ENCODE measurements at regions not wholly inside any gene's neighbourhood (a gene's known extent, or its start where the extent isn't known, plus 50 kb on each side); places are given as distances from the start of the nearest gene placed in this dataset.

DNA sequence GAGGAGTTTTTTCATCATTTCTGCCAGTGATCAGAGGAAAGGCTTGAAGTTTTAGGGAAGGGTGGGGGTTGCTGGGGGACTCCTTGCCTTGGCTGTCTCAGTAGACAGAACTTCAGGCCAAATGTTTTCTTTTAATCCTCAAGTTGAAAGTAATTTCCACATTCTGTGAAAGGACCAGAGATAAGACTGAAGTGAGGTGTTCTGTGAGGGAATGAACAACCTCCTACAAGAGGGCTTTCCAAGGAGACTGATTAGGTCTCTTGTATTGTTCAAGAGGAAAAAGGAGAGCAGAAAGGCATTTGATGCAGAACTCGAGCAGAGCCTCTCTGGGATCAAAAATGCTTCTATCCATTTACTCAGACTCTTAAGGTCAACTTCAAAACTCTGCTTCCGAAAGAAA, 282.1 kb upstream of the ATP10B start:
- TF ChIP-seq, protein P1, sequence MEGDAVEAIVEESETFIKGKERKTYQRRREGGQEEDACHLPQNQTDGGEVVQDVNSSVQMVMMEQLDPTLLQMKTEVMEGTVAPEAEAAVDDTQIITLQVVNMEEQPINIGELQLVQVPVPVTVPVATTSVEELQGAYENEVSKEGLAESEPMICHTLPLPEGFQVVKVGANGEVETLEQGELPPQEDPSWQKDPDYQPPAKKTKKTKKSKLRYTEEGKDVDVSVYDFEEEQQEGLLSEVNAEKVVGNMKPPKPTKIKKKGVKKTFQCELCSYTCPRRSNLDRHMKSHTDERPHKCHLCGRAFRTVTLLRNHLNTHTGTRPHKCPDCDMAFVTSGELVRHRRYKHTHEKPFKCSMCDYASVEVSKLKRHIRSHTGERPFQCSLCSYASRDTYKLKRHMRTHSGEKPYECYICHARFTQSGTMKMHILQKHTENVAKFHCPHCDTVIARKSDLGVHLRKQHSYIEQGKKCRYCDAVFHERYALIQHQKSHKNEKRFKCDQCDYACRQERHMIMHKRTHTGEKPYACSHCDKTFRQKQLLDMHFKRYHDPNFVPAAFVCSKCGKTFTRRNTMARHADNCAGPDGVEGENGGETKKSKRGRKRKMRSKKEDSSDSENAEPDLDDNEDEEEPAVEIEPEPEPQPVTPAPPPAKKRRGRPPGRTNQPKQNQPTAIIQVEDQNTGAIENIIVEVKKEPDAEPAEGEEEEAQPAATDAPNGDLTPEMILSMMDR (IDR thresholded peaks at IDR 0.05), result no peak
- TF ChIP-seq POLR2A (IDR thresholded peaks at IDR 0.05), result no peak
- no peak for DNase-seq (ENCODE audit: low spot score in 2 of 2)
- no peak overlapping the region for H3K4me3 ChIP-seq (ENCODE audit: low read depth, poor library complexity, severe bottlenecking)
- intact Hi-C loops (cut with DNase I; ENCODE audit: low total_unique reads), result no loop called here
- WGBS, 2 donors, result 67 to 71% methylated on average over 2 of the region's 2 CpGs

- 89 to 91% methylated on average over 2 of the region's 2 CpGs for WGBS, 2 donors
- intact Hi-C loops (cut with DNase I; ENCODE audit: low total_unique reads), result no loop called here
- H3K4me3 ChIP-seq (ENCODE audit: low read depth, poor library complexity, severe bottlenecking), result no peak overlapping the region
- DNase-seq (ENCODE audit: low spot score in 2 of 2), result no peak
- TF ChIP-seq, protein P1 (IDR thresholded peaks at IDR 0.05), result no peak
- TF ChIP-seq POLR2A (IDR thresholded peaks at IDR 0.05), result no peak
Observed at GRCh38 chr5:161115941-161116340, 263.9 kb upstream of the ATP10B start.

- H3K4me3 ChIP-seq (ENCODE audit: low read depth, poor library complexity, severe bottlenecking), result no peak overlapping the region
- WGBS, 2 donors, result 78 to 95% methylated on average over 1 of the region's 1 CpG
- intact Hi-C loops (cut with DNase I; ENCODE audit: low total_unique reads), result no loop called here
- TF ChIP-seq, protein P1 (IDR thresholded peaks at IDR 0.05), result no peak
- TF ChIP-seq POLR2A (IDR thresholded peaks at IDR 0.05), result no peak
- DNase-seq (ENCODE audit: low spot score in 2 of 2), result no peak
Observed at GRCh38 chr5:161112371-161112770, 260.4 kb upstream of the ATP10B start.

GRCh38 chr5:161105525-161105924, 253.5 kb upstream of the ATP10B start:
- peak in 1 of 2 donors; percentile 55 for DNase-seq (ENCODE audit: low spot score in 2 of 2)
- 32 to 55% methylated on average over 4 of the region's 4 CpGs for WGBS, 2 donors
- intact Hi-C loops (cut with DNase I; ENCODE audit: low total_unique reads), result no loop called here
- no peak overlapping the region for H3K4me3 ChIP-seq (ENCODE audit: low read depth, poor library complexity, severe bottlenecking)
- TF ChIP-seq, protein P1 (IDR thresholded peaks at IDR 0.05), result no peak
- TF ChIP-seq POLR2A (IDR thresholded peaks at IDR 0.05), result no peak

DNA sequence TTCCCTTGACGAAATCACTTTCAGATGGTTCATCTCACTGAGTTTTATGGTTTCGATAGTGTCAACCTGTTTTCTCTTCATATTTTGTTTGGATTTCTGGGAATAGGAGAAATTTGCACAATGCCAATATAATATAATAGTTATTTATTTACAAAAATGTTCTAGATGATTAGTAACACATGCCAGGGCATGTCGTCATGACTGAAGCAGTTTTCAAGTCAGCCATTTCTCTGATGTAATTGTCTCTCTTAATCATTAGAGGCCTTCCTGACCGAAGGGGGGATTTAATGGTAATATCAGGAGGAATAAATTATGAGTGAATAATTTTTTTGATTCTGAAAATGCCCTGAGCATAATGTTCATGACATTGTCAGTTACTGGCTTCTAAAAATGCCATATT, 246.5 kb upstream of the ATP10B start:
- intact Hi-C loops (cut with DNase I; ENCODE audit: low total_unique reads), result no loop called here
- H3K4me3 ChIP-seq (ENCODE audit: low read depth, poor library complexity, severe bottlenecking), result no peak overlapping the region
- WGBS, 2 donors, result 64 to 68% methylated on average over 4 of the region's 4 CpGs
- TF ChIP-seq, protein P1 (IDR thresholded peaks at IDR 0.05), result no peak
- TF ChIP-seq POLR2A (IDR thresholded peaks at IDR 0.05), result no peak
- no peak for DNase-seq (ENCODE audit: low spot score in 2 of 2)

- no peak for DNase-seq (ENCODE audit: low spot score in 2 of 2)
- intact Hi-C loops (cut with DNase I; ENCODE audit: low total_unique reads), result no loop called here
- no peak overlapping the region for H3K4me3 ChIP-seq (ENCODE audit: low read depth, poor library complexity, severe bottlenecking)
- TF ChIP-seq POLR2A (IDR thresholded peaks at IDR 0.05), result no peak
- TF ChIP-seq, protein P1 (IDR thresholded peaks at IDR 0.05), result no peak
- WGBS, 2 donors, result 57 to 61% methylated on average over 4 of the region's 4 CpGs
Observed at GRCh38 chr5:161096581-161096980, 244.6 kb upstream of the ATP10B start.

Data from lower leg skin (tissue), 4 donors.